RWPE2 (cell line): ENCODE measurements at regions not wholly inside any gene's neighbourhood (a gene's known extent, or its start where the extent isn't known, plus 50 kb on each side); places are given as distances from the start of the nearest gene placed in this dataset.

ENCODE experiments used
- ATAC-seq: fragments of 200-7000 bp; cut with Tn5 transposase; 3 replicates; pipeline ENCODE4 v1.9.1; 2021; ENCODE audit warnings: low read depth
- DNase-seq: peaks from one replicate; pipeline ENCODE4 v3.0.0-alpha.2; 2020; ENCODE audit warnings: low spot score
- H3K27ac ChIP-seq: fragments of 450-650 bp; 2 replicates; pipeline ENCODE4 v1.5.1; 2017; ENCODE audit warnings: mild to moderate bottlenecking; ENCODE audit not compliant: poor library complexity, severe bottlenecking
- H3K27me3 ChIP-seq: fragments of 250-450 bp; sonication (Bioruptor Pico); 2 replicates; pipeline ENCODE4 v1.5.1; 2021; ENCODE audit warnings: mild to moderate bottlenecking, moderate library complexity; ENCODE audit not compliant: insufficient read depth, poor library complexity, severe bottlenecking
- H3K36me3 ChIP-seq: fragments of 250-450 bp; sonication (Bioruptor Pico); 2 replicates; pipeline ENCODE4 v1.5.1; 2020; ENCODE audit warnings: low read depth, mild to moderate bottlenecking, moderate library complexity
- H3K4me1 ChIP-seq: fragments of 250-450 bp; sonication (Bioruptor Pico); 2 replicates; pipeline ENCODE4 v1.5.1; 2021; ENCODE audit warnings: mild to moderate bottlenecking, moderate library complexity; ENCODE audit not compliant: insufficient read depth, poor library complexity, severe bottlenecking
- H3K4me3 ChIP-seq: fragments of 250-450 bp; sonication (Bioruptor Pico); 2 replicates; pipeline ENCODE4 v1.5.1; 2021; ENCODE audit warnings: mild to moderate bottlenecking, moderate library complexity; ENCODE audit not compliant: severe bottlenecking
- H3K9me3 ChIP-seq: fragments of 250-450 bp; sonication (Bioruptor Pico); 2 replicates; pipeline ENCODE4 v1.5.1; 2021; ENCODE audit warnings: mild to moderate bottlenecking, moderate library complexity; ENCODE audit not compliant: severe bottlenecking
- CTCF ChIP-seq: fragments of 450-650 bp; IDR thresholded peaks from one replicate; pipeline ENCODE4 v1.5.1; 2017; ENCODE audit warnings: mild to moderate bottlenecking, moderate library complexity; ENCODE audit not compliant: poor library complexity, severe bottlenecking

- DNase-seq (no peak), ATAC-seq (no peak)
- Histone ChIP-seq H3K4me1 (no peaks in the 10 kb centered on the region), H3K36me3 (no peaks in the 10 kb centered on the region), H3K27me3 (no peaks in the 10 kb centered on the region), H3K4me3 (no peak overlapping the region), H3K27ac (no peak overlapping the region), H3K9me3 (no peaks in the 10 kb centered on the region)
- no peak for TF ChIP-seq CTCF
Measured at GRCh38 chr6:94027374-94027773, 608.0 kb upstream of the EPHA7 start.

GRCh38 chr6:94026575-94026974, 607.2 kb upstream of the EPHA7 start:
- H3K4me3 ChIP-seq, result no peak overlapping the region
- no peaks in the 10 kb centered on the region for H3K4me1 ChIP-seq
- no peak for TF ChIP-seq CTCF
- no peaks in the 10 kb centered on the region for H3K27me3 ChIP-seq
- ATAC-seq (no peak), DNase-seq (no peak)
- H3K27ac ChIP-seq, result no peak overlapping the region
- H3K36me3 ChIP-seq, result no peaks in the 10 kb centered on the region
- H3K9me3 ChIP-seq, result no peaks in the 10 kb centered on the region

GRCh38 chr6:94005835-94006234, 586.5 kb upstream of the EPHA7 start:
- Histone ChIP-seq H3K36me3 (no peaks in the 10 kb centered on the region), H3K9me3 (no peaks in the 10 kb centered on the region), H3K27me3 (no peaks in the 10 kb centered on the region), H3K4me3 (no peak overlapping the region), H3K27ac (no peak overlapping the region), H3K4me1 (no peaks in the 10 kb centered on the region)
- no peak for ATAC-seq
- no peak for DNase-seq
- TF ChIP-seq CTCF, result no peak

- no peak overlapping the region for H3K4me3 ChIP-seq
- H3K27ac ChIP-seq, result no peak overlapping the region
- no peaks in the 10 kb centered on the region for H3K36me3 ChIP-seq
- DNase-seq, result no peak
- H3K27me3 ChIP-seq, result no peaks in the 10 kb centered on the region
- no peaks in the 10 kb centered on the region for H3K9me3 ChIP-seq
- H3K4me1 ChIP-seq, result no peaks in the 10 kb centered on the region
- TF ChIP-seq CTCF, result no peak
- no peak for ATAC-seq
Measured at GRCh38 chr6:93992976-93993375, 573.6 kb upstream of the EPHA7 start.

- no peaks in the 10 kb centered on the region for H3K36me3 ChIP-seq
- H3K4me3 ChIP-seq, result no peak overlapping the region
- no peak for ATAC-seq
- H3K4me1 ChIP-seq, result no peaks in the 10 kb centered on the region
- no peak for DNase-seq
- H3K9me3 ChIP-seq, result no peaks in the 10 kb centered on the region
- TF ChIP-seq CTCF, result no peak
- no peak overlapping the region for H3K27ac ChIP-seq
- no peaks in the 10 kb centered on the region for H3K27me3 ChIP-seq
Measured at GRCh38 chr6:93989630-93990029, 570.3 kb upstream of the EPHA7 start.
